Activated naive CD8-positive, alpha-beta T cell treated with anti-CD3 and anti-CD28 coated beads, Interleukin-2, amount 50 U/mL, for 24 hours (primary cell): ENCODE measurements at regions not wholly inside any gene's neighbourhood (a gene's known extent, or its start where the extent isn't known, plus 50 kb on each side); places are given as distances from the start of the nearest gene placed in this dataset.

Experiments
- ATAC-seq: fragments of 150-1000 bp; cut with Tn5 transposase; one replicate; pipeline ENCODE4 v1.10.0; 2021
- DNase-seq: peaks from one replicate; pipeline ENCODE4 v3.0.0; 2021
- H3K27ac Mint-ChIP-seq: one replicate; pipeline ENCODE4 v1.8.0; 2021; ENCODE audit warnings: mild to moderate bottlenecking, mixed read lengths
- H3K27me3 Mint-ChIP-seq: one replicate; pipeline ENCODE4 v1.8.0; 2021; ENCODE audit warnings: mixed read lengths
- H3K36me3 Mint-ChIP-seq: one replicate; pipeline ENCODE4 v1.8.0; 2021; ENCODE audit warnings: low read depth, mixed read lengths
- H3K4me1 Mint-ChIP-seq: one replicate; pipeline ENCODE4 v1.8.0; 2021; ENCODE audit warnings: mixed read lengths
- H3K4me3 Mint-ChIP-seq: one replicate; pipeline ENCODE4 v1.8.0; 2021; ENCODE audit warnings: mild to moderate bottlenecking, moderate library complexity, mixed read lengths
- H3K9me3 Mint-ChIP-seq: one replicate; pipeline ENCODE4 v1.8.0; 2021; ENCODE audit warnings: mixed read lengths

GRCh38 chr15:87294854-87295253 lies 961.7 kb downstream of the NTRK3 start:
- Mint-ChIP-seq H3K27ac (no peak overlapping the region), H3K4me3 (no peak overlapping the region), H3K27me3 (no peaks in the 10 kb centered on the region), H3K4me1 (no peaks in the 10 kb centered on the region), H3K36me3 (no peaks in the 10 kb centered on the region), H3K9me3 (peaks cover 7% of the 10 kb centered on the region)
- DNase-seq = no peak
- ATAC-seq = no peak

GRCh38 chr15:87293031-87293430 lies 963.5 kb downstream of the NTRK3 start:
- Mint-ChIP-seq H3K4me3 (no peak overlapping the region), H3K27me3 (no peaks in the 10 kb centered on the region), H3K9me3 (peaks cover 3% of the 10 kb centered on the region), H3K36me3 (no peaks in the 10 kb centered on the region), H3K27ac (no peak overlapping the region), H3K4me1 (no peaks in the 10 kb centered on the region)
- DNase-seq (no peak), ATAC-seq (no peak)

GRCh38 chr15:87287156-87287555 lies 969.4 kb downstream of the NTRK3 start:
- Mint-ChIP-seq H3K4me1 (no peaks in the 10 kb centered on the region), H3K9me3 (peaks cover 11% of the 10 kb centered on the region), H3K36me3 (no peaks in the 10 kb centered on the region), H3K27me3 (no peaks in the 10 kb centered on the region), H3K4me3 (no peak overlapping the region), H3K27ac (no peak overlapping the region)
- ATAC-seq = no peak
- no peak for DNase-seq

GRCh38 chr15:87269566-87269965 lies 987.0 kb downstream of the NTRK3 start:
- no peak overlapping the region for H3K27ac Mint-ChIP-seq
- DNase-seq (no peak), ATAC-seq (no peak)
- H3K27me3 Mint-ChIP-seq = no peaks in the 10 kb centered on the region
- H3K4me1 Mint-ChIP-seq = no peaks in the 10 kb centered on the region
- no peaks in the 10 kb centered on the region for H3K36me3 Mint-ChIP-seq
- H3K4me3 Mint-ChIP-seq = no peak overlapping the region
- peaks cover 8% of the 10 kb centered on the region for H3K9me3 Mint-ChIP-seq

- no peaks in the 10 kb centered on the region for H3K36me3 Mint-ChIP-seq
- no peak overlapping the region for H3K27ac Mint-ChIP-seq
- no peaks in the 10 kb centered on the region for H3K4me1 Mint-ChIP-seq
- ATAC-seq (no peak), DNase-seq (no peak)
- H3K27me3 Mint-ChIP-seq = no peaks in the 10 kb centered on the region
- H3K9me3 Mint-ChIP-seq = peaks cover 8% of the 10 kb centered on the region
- H3K4me3 Mint-ChIP-seq = no peak overlapping the region
These were observed 987.9 kb downstream of the NTRK3 start for GRCh38 chr15:87268675-87269074.

GRCh38 chr15:87267798-87268197 lies 988.7 kb downstream of the NTRK3 start:
- no peak for ATAC-seq
- Mint-ChIP-seq H3K27me3 (no peaks in the 10 kb centered on the region), H3K36me3 (no peaks in the 10 kb centered on the region), H3K4me3 (no peak overlapping the region), H3K4me1 (no peaks in the 10 kb centered on the region), H3K27ac (no peak overlapping the region), H3K9me3 (peaks cover 8% of the 10 kb centered on the region)
- no peak for DNase-seq

GRCh38 chr15:87263871-87264270 lies 992.7 kb downstream of the NTRK3 start:
- peaks cover 7% of the 10 kb centered on the region for H3K9me3 Mint-ChIP-seq
- DNase-seq (no peak), ATAC-seq (no peak)
- no peak overlapping the region for H3K27ac Mint-ChIP-seq
- no peaks in the 10 kb centered on the region for H3K4me1 Mint-ChIP-seq
- H3K36me3 Mint-ChIP-seq = no peaks in the 10 kb centered on the region
- H3K27me3 Mint-ChIP-seq = peaks cover 2% of the 10 kb centered on the region
- H3K4me3 Mint-ChIP-seq = no peak overlapping the region

- Mint-ChIP-seq H3K4me1 (no peaks in the 10 kb centered on the region), H3K9me3 (peaks cover 11% of the 10 kb centered on the region), H3K27me3 (peaks cover 2% of the 10 kb centered on the region), H3K4me3 (no peak overlapping the region), H3K27ac (no peak overlapping the region), H3K36me3 (no peaks in the 10 kb centered on the region)
- DNase-seq (no peak), ATAC-seq (no peak)
These were observed 993.2 kb downstream of the NTRK3 start for GRCh38 chr15:87263296-87263695.

- no peaks in the 10 kb centered on the region for H3K4me1 Mint-ChIP-seq
These were observed 1010.9 kb downstream of the NTRK3 start for GRCh38 chr15:87245592-87245991.

GRCh38 chr15:87243474-87243873 lies 1013.1 kb downstream of the NTRK3 start:
- no peak for DNase-seq
- Mint-ChIP-seq H3K36me3 (no peaks in the 10 kb centered on the region), H3K4me3 (no peak overlapping the region), H3K27me3 (no peaks in the 10 kb centered on the region), H3K27ac (no peak overlapping the region), H3K4me1 (no peaks in the 10 kb centered on the region), H3K9me3 (no peaks in the 10 kb centered on the region)
- no peak for ATAC-seq

More at GRCh38 chr15:87245592-87245991, 1010.9 kb downstream of the NTRK3 start:
- H3K27ac Mint-ChIP-seq = no peak overlapping the region
- no peak overlapping the region for H3K4me3 Mint-ChIP-seq
- no peaks in the 10 kb centered on the region for H3K9me3 Mint-ChIP-seq
- H3K27me3 Mint-ChIP-seq = no peaks in the 10 kb centered on the region
- ATAC-seq (no peak), DNase-seq (no peak)
- H3K36me3 Mint-ChIP-seq = no peaks in the 10 kb centered on the region

GRCh38 chr15:87239582-87240230 lies 1016.8 kb downstream of the NTRK3 start:
- no peak for ATAC-seq
- DNase-seq = no peak
- Mint-ChIP-seq H3K4me1 (no peaks in the 10 kb centered on the region), H3K27me3 (no peaks in the 10 kb centered on the region), H3K36me3 (no peaks in the 10 kb centered on the region), H3K27ac (no peak overlapping the region), H3K4me3 (no peak overlapping the region), H3K9me3 (no peaks in the 10 kb centered on the region)

- DNase-seq (no peak), ATAC-seq (no peak)
- no peaks in the 10 kb centered on the region for H3K36me3 Mint-ChIP-seq
These were observed 1018.0 kb downstream of the NTRK3 start for GRCh38 chr15:87238451-87239068.

GRCh38 chr15:87228460-87228859 lies 1028.1 kb downstream of the NTRK3 start:
- ATAC-seq (no peak), DNase-seq (no peak)
- no peaks in the 10 kb centered on the region for H3K36me3 Mint-ChIP-seq
- H3K9me3 Mint-ChIP-seq = peaks cover 6% of the 10 kb centered on the region
- H3K27me3 Mint-ChIP-seq = no peaks in the 10 kb centered on the region
- no peak overlapping the region for H3K4me3 Mint-ChIP-seq
- H3K4me1 Mint-ChIP-seq = no peaks in the 10 kb centered on the region
- H3K27ac Mint-ChIP-seq = no peak overlapping the region

More at GRCh38 chr15:87238451-87239068, 1018.0 kb downstream of the NTRK3 start:
- H3K4me1 Mint-ChIP-seq = no peaks in the 10 kb centered on the region
- H3K27me3 Mint-ChIP-seq = no peaks in the 10 kb centered on the region
- H3K9me3 Mint-ChIP-seq = peaks cover 9% of the 10 kb centered on the region
- no peak overlapping the region for H3K4me3 Mint-ChIP-seq
- no peak overlapping the region for H3K27ac Mint-ChIP-seq

- no peak for ATAC-seq
- DNase-seq = no peak
- Mint-ChIP-seq H3K36me3 (no peaks in the 10 kb centered on the region), H3K4me1 (no peaks in the 10 kb centered on the region), H3K4me3 (no peak overlapping the region), H3K9me3 (peaks cover 6% of the 10 kb centered on the region), H3K27ac (no peak overlapping the region), H3K27me3 (no peaks in the 10 kb centered on the region)
These were observed 1028.7 kb downstream of the NTRK3 start for GRCh38 chr15:87227846-87228245.

- ATAC-seq = no peak
- no peaks in the 10 kb centered on the region for H3K27me3 Mint-ChIP-seq
- H3K9me3 Mint-ChIP-seq = peaks cover 10% of the 10 kb centered on the region
- no peaks in the 10 kb centered on the region for H3K36me3 Mint-ChIP-seq
- H3K4me1 Mint-ChIP-seq = no peaks in the 10 kb centered on the region
- no peak for DNase-seq
- no peak overlapping the region for H3K27ac Mint-ChIP-seq
- H3K4me3 Mint-ChIP-seq = no peak overlapping the region
These were observed 1031.1 kb downstream of the NTRK3 start for GRCh38 chr15:87225436-87225835.
